ENCODE measurements at regions not wholly inside any gene's neighbourhood (a gene's known extent, or its start where the extent isn't known, plus 50 kb on each side); places are given as distances from the start of the nearest gene placed in this dataset.

GRCh38 chr2:65554765-65555591 lies 122.6 kb upstream of the SPRED2 start:
- H3K27ac ChIP-seq (ENCODE audit: low read depth, low read length): no peak overlapping the region
- CTCF ChIA-PET (ENCODE audit: partially characterized antibody): interaction anchor here (0.7 to 2.9 kb wide), 5 partner anchors 11 to 290 kb away, joined by 3 to 18 read pairs (median 3); no protein-coding TSS in a partner anchor
- H3K4me2 ChIP-seq (ENCODE audit: insufficient read depth in 1 of 2, low read depth in 2 of 2, low read length in 2 of 2): no peak overlapping the region
- DNase-seq (ENCODE audit: low read depth in 1 of 2, low spot score in 2 of 2) (no peak), FAIRE-seq (no peak)
- H2BK15ac ChIP-seq (ENCODE audit: low read length): no peak overlapping the region
- H2BK12ac ChIP-seq (ENCODE audit: low read depth, low read length): no peak overlapping the region
- H3K4me3 ChIP-seq (ENCODE audit: extremely low read depth in 1 of 4, insufficient read depth in 2 of 4, low read depth in 3 of 4, low read length in 4 of 4): no peak overlapping the region
- no peak overlapping the region for H3K4ac ChIP-seq (replicated peaks; ENCODE audit: insufficient read length, low read depth, low read length)
- WGBS, 2 experiments (ENCODE audit: extremely low coverage in 1 of 2, insufficient coverage in 1 of 2, insufficient read length in 1 of 2, insufficient replicate concordance in 2 of 2, low coverage in 1 of 2, low lambda C conversion rate in 2 of 2, missing lambda C conversion rate in 1 of 2): 86% methylated on average over 8 of the region's 9 CpGs; no CpG with 5 or more reads in 1 of the 2 experiments
- H3K18ac ChIP-seq (ENCODE audit: extremely low read depth, low read length): no peak overlapping the region
- 0 out of 2 replicates have a peak, but pooled peaks cover 2% of the 10 kb centered on the region for H3K23me2 ChIP-seq (ENCODE audit: low read depth, low read length)
- H3K9me3 ChIP-seq (ENCODE audit: insufficient read depth in 2 of 2, low read depth in 1 of 2, low read length in 1 of 2): no peaks in the 10 kb centered on the region
- H4K5ac ChIP-seq (ENCODE audit: insufficient read length, low read depth, low read length): no peak overlapping the region
- H3K14ac ChIP-seq (ENCODE audit: insufficient read length): no peak overlapping the region
- peaks cover 5 to 11% (median 9%) of the 10 kb centered on the region in 4 experiments for H3K4me1 ChIP-seq (replicated peaks in 1 of 4; ENCODE audit: control insufficient read depth in 3 of 4, insufficient read depth in 4 of 4, low read length in 3 of 4)
- H2BK120ac ChIP-seq (replicated peaks; ENCODE audit: low read depth, low read length): no peak overlapping the region
- no peak overlapping the region for H3K56ac ChIP-seq (replicated peaks; ENCODE audit: insufficient read length, low read depth, low read length)
- POLR2A ChIA-PET (ENCODE audit: partially characterized antibody): interaction anchor here (1.9 kb wide), 1 partner anchor 11 kb away, joined by 5 read pairs; no protein-coding TSS in a partner anchor
- no peaks in the 10 kb centered on the region for H3K36me3 ChIP-seq (ENCODE audit: control insufficient read depth in 2 of 4, insufficient read depth in 4 of 4, low read length in 3 of 4)
- TF ChIP-seq RNF2 (IDR thresholded peaks at IDR 0.05; ENCODE audit: borderline replicate concordance, low read depth, low read length, missing control alignments, poor library complexity, severe bottlenecking): no peak
- no peak for TF ChIP-seq SUZ12 (IDR thresholded peaks at IDR 0.05; ENCODE audit: low read length)
- TF ChIP-seq MAFK (IDR thresholded peaks at IDR 0.05; ENCODE audit: low read depth, low read length): no peak
- TF ChIP-seq JUN (IDR thresholded peaks at IDR 0.05; ENCODE audit: low read depth, low read length): no peak
- no peak for TF ChIP-seq BCL11A (IDR thresholded peaks at IDR 0.05; ENCODE audit: low read depth in 2 of 2, low read length in 2 of 2)
- TF ChIP-seq, protein P1, sequence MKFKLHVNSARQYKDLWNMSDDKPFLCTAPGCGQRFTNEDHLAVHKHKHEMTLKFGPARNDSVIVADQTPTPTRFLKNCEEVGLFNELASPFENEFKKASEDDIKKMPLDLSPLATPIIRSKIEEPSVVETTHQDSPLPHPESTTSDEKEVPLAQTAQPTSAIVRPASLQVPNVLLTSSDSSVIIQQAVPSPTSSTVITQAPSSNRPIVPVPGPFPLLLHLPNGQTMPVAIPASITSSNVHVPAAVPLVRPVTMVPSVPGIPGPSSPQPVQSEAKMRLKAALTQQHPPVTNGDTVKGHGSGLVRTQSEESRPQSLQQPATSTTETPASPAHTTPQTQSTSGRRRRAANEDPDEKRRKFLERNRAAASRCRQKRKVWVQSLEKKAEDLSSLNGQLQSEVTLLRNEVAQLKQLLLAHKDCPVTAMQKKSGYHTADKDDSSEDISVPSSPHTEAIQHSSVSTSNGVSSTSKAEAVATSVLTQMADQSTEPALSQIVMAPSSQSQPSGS (IDR thresholded peaks at IDR 0.05; ENCODE audit: low read length): no peak
- no peaks in the 10 kb centered on the region for H3K79me1 ChIP-seq (ENCODE audit: low read depth, low read length)
- H4K8ac ChIP-seq (ENCODE audit: extremely low read depth, insufficient read depth, low read length): no peak overlapping the region
- no peak overlapping the region for H2AFZ ChIP-seq (ENCODE audit: low read length)
- no peak overlapping the region for H3K23ac ChIP-seq (ENCODE audit: insufficient read length)
- peaks cover 0 to 11% (median 4%) of the 10 kb centered on the region in 4 experiments; a peak in 5 of 7 replicates for H3K27me3 ChIP-seq (replicated peaks in 1 of 4; ENCODE audit: control insufficient read depth in 3 of 4, extremely low read depth in 1 of 4, insufficient read depth in 3 of 4, low read length in 3 of 4)
- H3K9ac ChIP-seq (replicated peaks in 1 of 4; ENCODE audit: extremely low read depth in 1 of 4, low read depth in 3 of 4, low read length in 3 of 4): no peak overlapping the region
- no peak overlapping the region for H2AK5ac ChIP-seq (ENCODE audit: low read depth, low read length)
- no peak overlapping the region for H2BK20ac ChIP-seq (ENCODE audit: low read length)
- no peaks in the 10 kb centered on the region for H3K79me2 ChIP-seq (ENCODE audit: control insufficient read depth in 1 of 2, insufficient read depth in 2 of 2, low read length in 2 of 2)
- H4K91ac ChIP-seq (replicated peaks; ENCODE audit: insufficient read length, low read length): no peak overlapping the region
- no peak overlapping the region for H2BK5ac ChIP-seq (ENCODE audit: low read depth, low read length)
- H4K20me1 ChIP-seq (replicated peaks in 1 of 2; ENCODE audit: control insufficient read depth in 1 of 2, insufficient read depth in 2 of 2, low read length in 2 of 2): no peaks in the 10 kb centered on the region
